GM12865 (cell line): ENCODE measurements at regions not wholly inside any gene's neighbourhood (a gene's known extent, or its start where the extent isn't known, plus 50 kb on each side); places are given as distances from the start of the nearest gene placed in this dataset.

Experiments
- DNase-seq: peaks from one replicate; pipeline ENCODE4 v3.0.0; 2010; ENCODE audit warnings: low read depth
- H3K4me3 ChIP-seq: 2 replicates; pipeline ENCODE4 v1.5.1; 2011; ENCODE audit warnings: mild to moderate bottlenecking, low read depth, low read length, control low read depth
- CTCF ChIP-seq: IDR thresholded peaks from 2 replicates; pipeline ENCODE4 v1.5.1; 2011; ENCODE audit warnings: low read length, control low read depth, low read depth, inconsistent platforms; ENCODE audit not compliant: insufficient read depth; ENCODE audit errors: missing control alignments

DNA sequence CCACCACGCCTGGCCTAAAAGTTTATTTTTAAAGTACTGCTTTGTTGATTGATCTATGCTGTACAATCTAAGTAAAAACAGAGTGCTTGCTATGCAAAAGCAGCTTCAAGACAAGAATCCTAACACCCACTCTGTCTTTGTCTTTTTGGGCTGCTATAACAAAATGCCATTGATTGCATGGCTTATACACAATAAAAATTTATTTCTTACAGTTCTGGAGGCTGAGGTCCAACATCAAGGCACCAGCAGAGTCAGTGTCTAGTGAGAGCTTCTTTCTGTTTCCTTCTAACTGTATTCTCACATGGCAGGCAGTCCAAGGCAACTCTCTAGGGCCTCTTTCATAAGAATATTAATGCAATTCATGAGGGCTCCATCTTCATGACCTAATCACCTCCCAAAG is 63.6 kb upstream of the GJA5 start:
- TF ChIP-seq CTCF = no peak
- DNase-seq = no peak
- H3K4me3 ChIP-seq = no peak overlapping the region

GRCh38 chr1:147824798-147825197 is 64.4 kb upstream of the GJA5 start:
- H3K4me3 ChIP-seq = no peak overlapping the region
- TF ChIP-seq CTCF = no peak
- no peak for DNase-seq

DNA sequence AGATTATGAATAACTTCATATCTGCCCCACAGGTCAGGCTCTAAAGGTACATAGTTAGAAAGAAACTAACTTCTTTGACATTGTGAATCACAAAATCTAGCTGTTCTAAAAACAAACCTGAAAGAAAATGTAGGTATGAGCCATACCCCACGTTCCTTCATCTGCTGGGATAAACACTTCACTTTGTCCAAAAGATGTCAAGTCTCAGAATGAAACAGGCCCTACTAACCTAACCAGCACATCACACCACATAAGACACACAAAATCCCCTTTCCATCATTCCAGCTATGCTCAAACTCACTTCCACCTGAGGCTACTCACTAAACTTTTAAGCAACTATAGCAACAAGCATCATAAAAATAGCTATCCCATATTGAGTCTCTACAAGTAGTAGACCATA is 65.2 kb upstream of the GJA5 start:
- H3K4me3 ChIP-seq = no peak overlapping the region
- no peak for DNase-seq
- TF ChIP-seq CTCF = no peak

DNA sequence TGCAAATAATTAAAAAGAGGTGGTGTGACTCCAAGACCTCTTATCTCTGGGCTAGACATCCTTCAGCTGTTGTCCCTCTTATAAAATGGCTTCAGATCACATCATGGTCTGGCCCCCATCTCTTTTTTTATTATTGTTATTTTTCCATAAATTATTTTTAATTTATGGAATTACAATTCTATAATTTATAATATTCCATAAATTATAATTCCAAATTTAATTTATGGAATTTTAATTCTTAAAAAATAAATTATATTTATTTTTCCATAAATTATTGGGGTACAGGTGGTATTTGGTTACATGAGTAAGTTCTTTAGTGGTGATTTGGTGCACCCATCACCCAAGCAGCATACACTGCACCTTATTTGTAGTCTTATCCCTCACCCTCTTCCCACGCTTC is 65.9 kb upstream of the GJA5 start:
- DNase-seq = no peak
- TF ChIP-seq CTCF = no peak
- no peak overlapping the region for H3K4me3 ChIP-seq

DNA sequence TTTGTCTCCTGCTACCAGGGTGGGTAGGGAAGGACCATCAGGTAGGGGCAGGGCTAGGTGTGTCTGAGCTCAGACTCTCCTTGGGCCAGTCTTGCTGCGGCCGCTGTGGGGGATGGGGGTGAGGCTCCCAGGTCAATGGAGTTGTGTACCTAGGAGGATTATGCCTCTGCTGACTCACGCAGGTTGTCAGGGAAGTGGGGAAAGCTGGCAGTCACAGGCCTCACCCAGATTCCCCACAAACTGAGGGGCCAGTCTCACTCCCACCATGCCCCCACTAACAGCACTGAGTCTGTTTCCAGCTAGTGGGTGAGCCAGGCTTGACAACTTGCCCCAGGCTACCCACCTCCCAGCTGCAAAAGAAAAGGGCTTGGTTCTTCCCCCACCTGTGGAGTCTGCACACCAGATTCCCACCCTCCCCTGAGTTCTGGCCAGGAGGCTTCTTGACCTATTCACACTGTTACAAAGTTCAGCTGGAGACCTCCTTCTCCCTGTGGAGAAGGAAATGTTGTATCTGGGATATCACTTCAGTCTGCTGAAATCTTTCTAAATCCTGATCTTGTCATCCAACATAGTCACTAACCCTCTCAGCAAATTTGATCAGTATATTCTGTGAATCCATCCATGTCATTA is 69.2 kb upstream of the GJA8 start:
- TF ChIP-seq CTCF = no peak
- no peak overlapping the region for H3K4me3 ChIP-seq
- no peak for DNase-seq

DNA sequence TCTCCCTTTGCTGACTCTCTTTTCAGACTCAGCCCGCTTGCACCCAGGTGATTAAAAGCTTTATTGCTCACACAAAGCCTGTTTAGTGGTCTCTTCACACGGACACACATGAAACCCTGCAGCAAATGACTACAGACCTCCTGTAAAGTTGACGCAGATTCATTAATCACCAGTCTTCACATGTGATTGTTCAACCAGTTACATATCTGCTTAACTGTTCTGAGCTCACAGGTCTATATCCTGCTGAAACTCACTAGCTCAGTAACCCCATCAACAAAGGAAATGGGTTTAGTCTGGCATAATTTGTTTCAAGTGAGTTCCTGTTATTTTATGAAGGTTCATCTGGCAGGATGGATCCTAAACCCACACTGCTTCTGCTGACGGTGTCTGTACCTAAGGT is 68.4 kb upstream of the GJA8 start:
- no peak for DNase-seq
- no peak overlapping the region for H3K4me3 ChIP-seq
- TF ChIP-seq CTCF = no peak

GRCh38 chr1:147834810-147835209 is 67.8 kb upstream of the GJA8 start:
- H3K4me3 ChIP-seq = no peak overlapping the region
- no peak for DNase-seq
- no peak for TF ChIP-seq CTCF
